Keratinocyte (primary cell): ENCODE measurements at regions not wholly inside any gene's neighbourhood (a gene's known extent, or its start where the extent isn't known, plus 50 kb on each side); places are given as distances from the start of the nearest gene placed in this dataset.

ENCODE experiments used
- DNase-seq: peaks from one replicate; pipeline ENCODE4 v3.0.0-alpha.2; 2011; ENCODE audit warnings: low read depth, missing footprints, low spot score
- FAIRE-seq: peaks from 2 replicates; lab custom pipeline; 2011; peaks lifted over from hg19 to GRCh38; lab: Jason Lieb, UNC
- H2AFZ ChIP-seq: 2 replicates; pipeline ENCODE4 v1.6.0; 2012; ENCODE audit warnings: low read length, control low read depth, inconsistent platforms; ENCODE audit not compliant: control insufficient read depth
- H3K27ac ChIP-seq: 2 replicates; pipeline ENCODE4 v1.5.1; 2011; ENCODE audit warnings: low read length; ENCODE audit not compliant: control insufficient read depth, insufficient read depth
- H3K27me3 ChIP-seq: 3 replicates; pipeline ENCODE4 v1.6.0; 2011; ENCODE audit warnings: low read length; ENCODE audit not compliant: control insufficient read depth, insufficient read depth; ENCODE audit errors: extremely low read depth
- H3K36me3 ChIP-seq, 2 experiments: 2 replicates in 1 of 2; 3 replicates in 1 of 2; pipeline ENCODE4 v1.5.1; 2011; ENCODE audit warnings: low read length in 2 of 2, mild to moderate bottlenecking in 1 of 2; ENCODE audit not compliant: control insufficient read depth in 2 of 2, insufficient read depth in 2 of 2; ENCODE audit errors: extremely low read depth in 1 of 2
- H3K4me1 ChIP-seq: 3 replicates; pipeline ENCODE4 v1.5.1; 2011; ENCODE audit warnings: low read length; ENCODE audit not compliant: control insufficient read depth, insufficient read depth; ENCODE audit errors: extremely low read depth
- H3K4me2 ChIP-seq: 3 replicates; pipeline ENCODE4 v1.6.0; 2011; ENCODE audit warnings: low read depth, low read length; ENCODE audit not compliant: control insufficient read depth, insufficient read depth; ENCODE audit errors: extremely low read depth
- H3K4me3 ChIP-seq, 3 experiments: fragments of 200-600 bp in 1 of 3; sonication (generic) in 1 of 3; 2 replicates in 2 of 3; 3 replicates in 1 of 3; pipeline ENCODE4 v1.5.1; 2011 to 2016; ENCODE audit warnings: low read length in 3 of 3, mild to moderate bottlenecking in 3 of 3, control low read depth in 2 of 3, inconsistent platforms in 1 of 3, low read depth in 1 of 3, mixed read lengths in 1 of 3, mixed run types in 1 of 3, moderate library complexity in 1 of 3; ENCODE audit not compliant: control insufficient read depth in 2 of 3, insufficient read depth in 2 of 3; ENCODE audit errors: extremely low read depth in 1 of 3
- H3K79me2 ChIP-seq: 2 replicates; pipeline ENCODE4 v1.6.0; 2012; ENCODE audit warnings: low read length; ENCODE audit not compliant: control insufficient read depth, insufficient read depth
- H3K9ac ChIP-seq: 3 replicates; pipeline ENCODE4 v1.6.0; 2011; ENCODE audit warnings: low read length; ENCODE audit not compliant: control insufficient read depth, insufficient read depth; ENCODE audit errors: extremely low read depth
- H3K9me1 ChIP-seq: 3 replicates; pipeline ENCODE4 v1.6.0; 2011; ENCODE audit warnings: low read length; ENCODE audit not compliant: control insufficient read depth, insufficient read depth; ENCODE audit errors: extremely low read depth
- H3K9me3 ChIP-seq: 2 replicates; pipeline ENCODE4 v1.5.1; 2012; ENCODE audit warnings: low read depth, low read length; ENCODE audit not compliant: control insufficient read depth
- H4K20me1 ChIP-seq: 3 replicates; pipeline ENCODE4 v1.6.0; 2011; ENCODE audit warnings: low read length; ENCODE audit not compliant: control insufficient read depth, insufficient read depth; ENCODE audit errors: extremely low read depth
- CTCF ChIP-seq, 3 experiments: IDR thresholded peaks in 1 of 3; conservative IDR thresholded peaks in 1 of 3; optimal IDR thresholded peaks in 1 of 3; 2 replicates in 2 of 3; 3 replicates in 1 of 3; pipeline versions ENCODE3 to v1.5.1; 2011; ENCODE audit warnings: low read length in 3 of 3, mild to moderate bottlenecking in 3 of 3, moderate library complexity in 2 of 3, control low read depth in 1 of 3, inconsistent platforms in 1 of 3; ENCODE audit not compliant: insufficient read depth in 2 of 3; ENCODE audit errors: extremely low read depth in 1 of 3
- EZH2 ChIP-seq: IDR thresholded peaks from one replicate; pipeline ENCODE4 v1.6.1; 2012; ENCODE audit warnings: inconsistent platforms, mild to moderate bottlenecking, low read length, moderate library complexity
- dilution Hi-C: fragments of 300-500 bp; cut with MboI; formaldehyde crosslinking; loops from one replicate; pipeline ENCODE4 v1.7.0; 2020; ENCODE audit warnings: low sequenced_read_pairs; ENCODE audit not compliant: extremely low pct_ligation_motif_present

DNA sequence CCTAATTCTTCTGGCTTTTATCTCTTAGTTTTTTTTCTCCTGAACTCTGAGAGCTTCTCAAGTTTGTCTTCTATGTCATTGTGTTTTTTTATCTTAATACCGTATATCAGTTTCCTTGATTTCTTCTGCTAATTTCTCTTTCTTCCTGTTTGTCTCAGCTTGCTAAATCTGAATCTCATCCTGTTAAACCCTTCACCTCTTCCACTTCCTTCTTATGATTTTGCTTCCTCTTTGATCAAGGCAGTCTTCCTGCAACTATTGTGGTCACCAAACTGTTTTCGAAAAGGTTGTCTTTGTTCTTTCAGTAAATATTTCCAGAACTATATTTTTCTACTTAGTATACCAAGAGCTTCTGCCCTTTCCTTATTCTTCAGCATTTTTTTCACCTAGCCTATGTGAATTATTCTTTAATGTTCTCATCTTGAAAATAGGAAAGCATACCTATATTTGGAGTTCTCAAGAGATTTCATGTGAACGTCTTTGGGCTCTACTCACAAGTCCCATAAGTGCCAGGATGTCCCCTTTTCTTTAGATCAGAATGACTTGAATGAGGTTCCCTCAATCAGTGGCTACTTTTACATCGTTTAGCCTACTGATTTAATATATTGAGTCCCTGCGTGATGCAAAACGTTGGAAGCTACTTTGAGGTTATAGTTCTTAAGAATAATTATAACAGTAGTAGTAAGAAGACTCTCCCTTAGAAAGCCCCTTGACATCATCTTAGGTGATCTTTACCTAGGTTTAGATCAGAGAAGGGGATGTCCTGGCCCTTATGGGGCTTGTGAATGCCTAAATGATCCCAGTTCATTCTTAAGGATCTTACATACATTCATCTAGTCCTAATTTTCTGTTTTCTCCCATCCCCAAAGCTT is 415.4 kb upstream of the AUTS2 start:
- peaks cover 2% of the 10 kb centered on the region for H3K9me3 ChIP-seq
- H3K27ac ChIP-seq = no peak overlapping the region
- no peak overlapping the region for H2AFZ ChIP-seq
- H3K79me2 ChIP-seq = no peaks in the 10 kb centered on the region
- H3K36me3 ChIP-seq = no peaks in the 10 kb centered on the region
- H3K4me3 ChIP-seq = no peak overlapping the region
- H4K20me1 ChIP-seq = no peaks in the 10 kb centered on the region
- dilution Hi-C loops = no loop called here
- TF ChIP-seq EZH2 = no peak
- TF ChIP-seq CTCF (optimal IDR thresholded peaks at IDR 0.05 in 1 of 3, IDR thresholded peaks at IDR 0.05 in 1 of 3, conservative IDR thresholded peaks at IDR 0.05 in 1 of 3; ENCODE audit: extremely low read depth in 1 of 3, insufficient read depth in 2 of 3, low read length in 3 of 3) = no peak
- H3K4me1 ChIP-seq = no peaks in the 10 kb centered on the region
- H3K4me2 ChIP-seq = no peak overlapping the region
- H3K9ac ChIP-seq = no peak overlapping the region
- no peak for DNase-seq
- no peak for FAIRE-seq
- H3K9me1 ChIP-seq = no peaks in the 10 kb centered on the region
- H3K27me3 ChIP-seq = no peaks in the 10 kb centered on the region

GRCh38 chr7:69184339-69184738 is 413.9 kb upstream of the AUTS2 start:
- H3K79me2 ChIP-seq = no peaks in the 10 kb centered on the region
- peaks cover 2% of the 10 kb centered on the region for H3K9me3 ChIP-seq
- no peak for TF ChIP-seq CTCF (optimal IDR thresholded peaks at IDR 0.05 in 1 of 3, IDR thresholded peaks at IDR 0.05 in 1 of 3, conservative IDR thresholded peaks at IDR 0.05 in 1 of 3; ENCODE audit: extremely low read depth in 1 of 3, insufficient read depth in 2 of 3, low read length in 3 of 3)
- TF ChIP-seq EZH2 = no peak
- no peak overlapping the region for H2AFZ ChIP-seq
- dilution Hi-C loops = no loop called here
- no peaks in the 10 kb centered on the region for H3K27me3 ChIP-seq
- FAIRE-seq = no peak
- H4K20me1 ChIP-seq = no peaks in the 10 kb centered on the region
- no peaks in the 10 kb centered on the region for H3K4me1 ChIP-seq
- no peak overlapping the region for H3K4me2 ChIP-seq
- no peaks in the 10 kb centered on the region for H3K36me3 ChIP-seq
- H3K9ac ChIP-seq = no peak overlapping the region
- H3K27ac ChIP-seq = no peak overlapping the region
- no peaks in the 10 kb centered on the region for H3K9me1 ChIP-seq
- DNase-seq = no peak
- H3K4me3 ChIP-seq = no peak overlapping the region
